Stimulated activated CD4-positive, alpha-beta T cell treated with anti-CD3 and anti-CD28 coated beads, TNF-alpha, amount 100 ng/mL, for 24 hours (primary cell): ENCODE measurements at regions not wholly inside any gene's neighbourhood (a gene's known extent, or its start where the extent isn't known, plus 50 kb on each side); places are given as distances from the start of the nearest gene placed in this dataset.
A peak's percentile ranks its signal among the peaks of the same experiment; 100 is the strongest.

Source experiments
- DNase-seq, 3 experiments: peaks; one replicate each; pipeline ENCODE4 v3.0.0-alpha.2; 2020; ENCODE audit warnings: low read depth in 3 of 3

- no peak for DNase-seq
Observed at GRCh38 chr22:25350551-25350971, 131.1 kb downstream of the CRYBB2 start.

- no peak for DNase-seq
Observed at GRCh38 chr22:25351631-25352293, 132.3 kb downstream of the CRYBB2 start.

GRCh38 chr22:25352294-25352680, 132.8 kb downstream of the CRYBB2 start:
- DNase-seq = no peak

GRCh38 chr22:25353516-25354445, 134.3 kb downstream of the CRYBB2 start:
- DNase-seq = no peak

GRCh38 chr22:25354456-25354855, 135.0 kb downstream of the CRYBB2 start:
- no peak for DNase-seq

GRCh38 chr22:25357132-25357455, 137.7 kb downstream of the CRYBB2 start:
- DNase-seq = no peak

GRCh38 chr22:25357606-25358420, 138.4 kb downstream of the CRYBB2 start:
- no peak for DNase-seq

- DNase-seq = no peak
Observed at GRCh38 chr22:25358421-25359170, 139.2 kb downstream of the CRYBB2 start.

GRCh38 chr22:25359601-25360261, 140.3 kb downstream of the CRYBB2 start:
- no peak for DNase-seq

- no peak for DNase-seq
Observed at GRCh38 chr22:25360411-25360810, 141.0 kb downstream of the CRYBB2 start.

- no peak for DNase-seq
Observed at GRCh38 chr22:25360891-25361645, 141.6 kb downstream of the CRYBB2 start.

GRCh38 chr22:25361899-25362214, 142.4 kb downstream of the CRYBB2 start:
- DNase-seq = no peak

GRCh38 chr22:25362215-25362882, 142.9 kb downstream of the CRYBB2 start:
- peak; percentile 49 to 74 (median 53) for DNase-seq

GRCh38 chr22:25362883-25363240, 143.4 kb downstream of the CRYBB2 start:
- DNase-seq = no peak

GRCh38 chr22:25363474-25363873, 144.0 kb downstream of the CRYBB2 start:
- DNase-seq = no peak

- no peak for DNase-seq
Observed at GRCh38 chr22:25364281-25364680, 144.8 kb downstream of the CRYBB2 start.

GRCh38 chr22:25364736-25365241, 145.3 kb downstream of the CRYBB2 start:
- no peak for DNase-seq

GRCh38 chr22:25365491-25366261, 146.2 kb downstream of the CRYBB2 start:
- no peak for DNase-seq

GRCh38 chr22:25366408-25366807, 147.0 kb downstream of the CRYBB2 start:
- DNase-seq = no peak
